GM21576 (cell line): ENCODE measurements at regions not wholly inside any gene's neighbourhood (a gene's known extent, or its start where the extent isn't known, plus 50 kb on each side); places are given as distances from the start of the nearest gene placed in this dataset.

Experiments
- ATAC-seq: cut with Tn5 transposase; IDR thresholded peaks from one replicate; pipeline ENCODE4 v1.9.1; 2021; ENCODE audit warnings: mild to moderate bottlenecking, moderate library complexity; ENCODE audit not compliant: unreplicated experiment

GRCh38 chr2:120562218-120563005 is 173.3 kb upstream of the GLI2 start:
- no peak for ATAC-seq

DNA sequence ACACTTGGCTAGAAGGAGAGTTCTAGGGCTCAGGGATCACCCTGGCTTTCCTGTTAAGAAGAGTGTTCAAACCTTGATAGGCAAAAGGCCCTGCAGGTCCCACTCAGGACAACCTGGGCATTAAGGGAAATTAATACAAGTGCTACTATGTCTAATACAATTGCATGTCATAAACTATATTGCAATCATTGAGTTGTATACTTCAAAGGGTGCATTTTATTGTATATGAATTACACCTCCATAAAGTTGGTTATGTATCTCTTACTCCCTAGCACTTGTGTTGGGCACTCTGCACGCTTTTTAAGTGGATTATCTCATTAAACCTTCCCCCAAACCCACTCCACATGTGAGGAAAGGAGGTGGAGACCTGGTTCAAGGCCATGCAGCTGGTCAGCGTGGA is 172.1 kb upstream of the GLI2 start:
- ATAC-seq = no peak

DNA sequence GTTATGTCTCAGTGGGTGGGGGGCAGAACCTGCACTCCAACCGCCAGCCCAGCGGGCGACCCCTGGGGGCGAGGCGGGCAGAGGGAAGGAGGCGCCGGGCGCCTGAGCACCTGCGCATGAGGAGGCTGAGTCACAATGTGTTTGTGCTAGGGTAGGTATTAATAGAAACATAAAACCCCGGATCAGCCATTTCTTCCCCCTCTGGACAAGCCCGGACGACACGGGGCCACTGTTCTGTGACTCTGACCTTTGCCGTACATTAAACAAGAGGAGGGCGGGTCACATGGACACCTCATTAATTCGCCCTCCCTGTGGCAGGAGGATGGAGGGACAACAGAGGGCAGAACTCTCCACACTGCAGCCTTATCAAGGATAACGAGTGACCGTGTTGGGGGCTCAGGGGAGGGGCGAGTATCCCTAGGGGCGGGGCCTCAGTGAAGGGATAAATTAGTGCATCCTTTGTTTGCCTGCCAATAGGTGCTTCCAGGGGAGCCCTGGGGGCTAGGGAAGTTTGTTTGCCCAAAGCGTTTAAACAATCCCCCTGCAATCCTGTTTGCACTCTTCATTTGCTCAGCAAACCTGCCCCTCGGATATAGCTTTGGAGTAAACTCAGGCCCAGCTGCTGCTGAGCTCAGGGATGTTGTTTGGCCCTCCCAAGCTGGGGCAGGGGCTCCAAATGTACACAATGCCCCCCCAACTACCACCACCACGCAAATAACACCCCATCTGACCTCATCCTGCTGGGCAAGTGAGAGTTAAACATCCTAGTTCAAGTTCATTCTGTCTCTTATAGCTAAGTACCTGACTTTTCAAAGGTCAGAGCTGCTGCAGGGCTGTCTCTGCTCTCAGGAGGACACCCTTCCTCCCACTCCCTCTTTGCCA is 171.2 kb upstream of the GLI2 start:
- ATAC-seq = no peak

DNA sequence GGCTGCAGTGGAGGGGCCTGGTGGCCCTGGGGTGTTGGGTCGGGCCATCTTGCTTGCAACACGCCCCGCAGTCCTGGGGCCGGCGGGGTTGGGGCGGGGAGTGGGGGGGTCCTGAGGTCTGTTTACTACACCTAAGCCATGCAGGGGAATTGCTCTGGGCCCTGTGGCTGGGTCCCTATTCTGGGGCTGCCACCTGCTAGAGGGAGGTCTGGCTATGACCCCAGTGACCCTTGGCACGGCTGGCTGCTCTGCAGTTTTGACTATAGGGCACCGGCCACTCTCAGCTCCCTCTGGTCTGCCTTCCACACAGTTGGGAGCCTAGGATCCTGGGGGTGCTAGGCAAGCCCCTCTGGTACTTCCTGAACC is 170.6 kb upstream of the GLI2 start:
- no peak for ATAC-seq

DNA sequence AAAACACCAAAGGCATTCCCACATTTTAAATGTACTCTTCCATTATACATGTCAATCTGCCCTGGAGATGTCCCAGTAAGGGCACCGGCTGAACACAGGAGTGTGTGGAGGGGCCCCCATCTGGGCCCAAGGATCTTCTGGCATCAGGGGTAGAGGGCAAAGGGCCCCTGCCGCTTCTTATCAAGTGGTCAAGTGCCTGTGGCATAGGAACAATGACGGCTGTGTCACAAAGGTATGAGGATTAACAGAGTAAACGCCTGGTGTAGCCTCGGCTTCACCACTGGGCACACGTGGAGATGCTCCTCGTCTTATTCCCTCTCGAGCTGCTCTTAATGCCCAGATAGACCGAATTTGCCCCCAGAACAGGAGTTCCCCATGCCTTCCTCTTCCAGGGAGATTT is 169.7 kb upstream of the GLI2 start:
- no peak for ATAC-seq

DNA sequence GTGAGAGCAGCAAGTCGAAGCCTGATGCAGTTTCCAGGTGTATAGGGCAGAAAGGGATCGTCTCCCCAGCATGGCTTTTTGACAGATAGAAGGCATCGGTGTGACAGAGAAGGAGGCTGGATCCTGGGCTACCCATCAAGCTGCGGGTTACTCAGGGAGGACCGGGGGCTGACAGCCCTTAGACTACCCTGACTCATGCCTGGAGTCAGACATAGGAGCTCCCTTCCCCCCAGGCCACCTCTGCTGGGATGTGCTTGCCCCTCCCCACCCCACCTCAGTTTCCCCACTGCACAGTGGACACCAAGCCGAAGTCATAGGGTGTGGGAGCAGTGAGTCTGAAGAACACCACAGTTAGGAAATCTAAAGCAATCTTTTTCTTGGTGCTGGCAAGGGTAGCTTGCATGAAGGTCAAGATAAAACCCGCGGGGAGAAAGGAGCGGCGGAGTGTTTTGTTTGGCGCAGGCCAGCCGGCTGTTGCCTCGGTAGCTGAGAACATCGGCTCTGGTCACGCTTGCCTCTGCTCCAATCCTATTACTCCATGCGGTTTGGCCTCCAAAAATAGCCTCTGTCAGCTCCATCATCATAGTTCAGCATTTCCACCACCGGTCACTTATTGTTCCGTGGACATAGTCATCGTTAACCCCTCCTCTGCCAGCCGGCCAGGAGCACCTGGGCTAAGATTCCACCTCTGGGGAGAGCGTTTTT is 169.2 kb upstream of the GLI2 start:
- ATAC-seq = no peak

DNA sequence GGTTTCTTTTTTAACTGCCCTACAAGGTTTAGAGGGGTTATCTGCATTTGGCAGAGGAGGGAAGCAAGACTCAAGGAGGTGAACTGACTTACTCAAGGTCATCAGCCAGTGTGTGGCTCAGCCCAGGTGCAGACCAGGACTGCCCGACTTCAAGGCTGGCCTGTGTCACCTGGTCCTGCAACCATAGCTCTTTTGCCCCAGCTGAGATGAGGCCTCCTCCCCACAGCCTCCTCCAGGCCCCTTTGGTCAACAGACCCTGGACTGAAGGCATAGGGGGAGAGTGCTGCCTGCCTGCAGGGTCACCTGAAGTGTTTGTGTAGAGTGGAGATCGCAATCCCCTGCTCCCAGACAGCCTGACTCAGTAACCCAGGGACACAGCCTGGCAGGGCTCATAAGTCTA is 168.5 kb upstream of the GLI2 start:
- ATAC-seq = no peak

DNA sequence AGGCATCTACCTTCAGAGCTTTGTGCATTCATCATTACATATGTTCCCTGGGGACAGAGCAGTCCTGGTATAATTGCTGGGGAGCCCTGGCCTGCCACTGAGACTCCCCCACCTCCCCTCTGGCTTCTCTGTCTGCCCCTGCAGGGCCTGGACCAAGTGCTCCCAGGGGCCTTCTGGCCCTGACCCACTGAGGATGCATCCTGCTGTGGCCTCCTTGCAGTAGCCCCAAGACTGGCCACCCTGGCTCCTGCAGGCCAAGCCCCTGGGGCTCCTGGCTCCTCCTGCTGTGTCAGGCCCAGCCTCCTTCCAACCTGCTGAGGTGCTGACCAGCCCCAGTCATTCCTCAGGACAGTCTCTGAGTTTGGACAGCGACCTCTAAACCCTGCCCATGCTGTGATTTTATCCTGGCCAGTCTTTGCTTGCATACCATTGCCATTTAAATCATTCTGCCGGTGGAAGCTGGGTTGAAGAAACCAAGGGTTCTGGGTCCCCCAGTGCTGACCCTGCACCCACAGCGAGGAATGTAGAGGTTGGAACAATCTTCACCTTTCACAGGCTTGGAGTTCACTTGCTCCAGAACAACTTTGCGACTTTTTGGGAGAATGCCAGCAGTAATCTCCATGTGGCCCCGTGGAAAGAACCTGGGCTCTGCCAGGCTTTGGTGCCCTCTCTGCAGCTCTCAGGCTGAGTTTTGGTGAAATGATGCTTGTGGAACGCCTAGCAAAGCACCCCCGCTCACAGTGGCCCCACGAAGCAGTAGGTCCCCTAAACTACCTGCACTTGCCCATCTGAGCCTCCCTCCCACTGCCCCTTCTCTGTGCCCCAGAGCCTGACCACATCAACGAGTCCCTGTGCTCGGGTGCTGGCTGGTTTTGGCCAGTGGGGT is 167.3 kb upstream of the GLI2 start:
- no peak for ATAC-seq

GRCh38 chr2:120568975-120569268 is 166.7 kb upstream of the GLI2 start:
- ATAC-seq = no peak

- no peak for ATAC-seq
Measured at GRCh38 chr2:120570001-120570400, 165.7 kb upstream of the GLI2 start.

DNA sequence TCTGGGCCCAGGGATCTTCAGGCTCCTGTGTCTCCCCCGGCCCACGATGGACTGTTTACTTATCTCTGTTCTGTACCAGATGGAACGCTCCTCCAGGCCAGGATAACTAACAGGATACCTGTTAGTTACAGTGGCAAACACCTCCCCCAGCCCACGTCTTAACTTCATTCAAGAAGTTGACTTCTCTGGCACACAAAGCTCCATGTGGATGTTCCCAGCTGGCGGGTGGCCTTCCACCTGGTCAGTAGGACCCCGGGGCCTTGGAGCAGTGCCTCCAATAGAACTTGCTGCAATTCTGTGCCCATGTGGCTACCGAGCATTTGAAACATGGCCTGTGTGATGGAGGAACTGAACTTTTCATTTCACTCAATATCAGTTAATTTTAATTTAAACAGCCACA is 165.1 kb upstream of the GLI2 start:
- ATAC-seq = no peak

GRCh38 chr2:120571015-120571728 is 164.5 kb upstream of the GLI2 start:
- ATAC-seq = no peak

DNA sequence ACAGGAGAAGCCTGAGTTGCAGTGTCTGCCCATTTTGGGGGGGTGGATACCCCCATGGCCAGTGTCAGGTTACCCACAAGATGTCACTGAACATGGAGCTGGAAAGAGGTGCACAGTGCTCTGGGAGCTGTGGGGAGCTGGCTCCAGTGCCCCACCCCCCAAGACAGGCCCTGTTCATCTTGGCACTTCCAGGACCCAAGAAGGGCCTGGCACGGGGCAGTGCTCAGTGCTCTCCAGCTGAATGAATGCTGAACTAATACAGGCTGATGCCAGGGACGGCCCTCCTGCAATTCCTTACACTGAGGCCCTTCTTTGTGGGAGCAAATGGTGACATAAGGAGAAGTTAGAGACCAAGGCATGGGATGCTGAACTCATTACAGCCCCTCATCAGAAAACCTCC is 163.4 kb upstream of the GLI2 start:
- ATAC-seq = no peak

GRCh38 chr2:120574620-120575019 is 161.0 kb upstream of the GLI2 start:
- no peak for ATAC-seq

DNA sequence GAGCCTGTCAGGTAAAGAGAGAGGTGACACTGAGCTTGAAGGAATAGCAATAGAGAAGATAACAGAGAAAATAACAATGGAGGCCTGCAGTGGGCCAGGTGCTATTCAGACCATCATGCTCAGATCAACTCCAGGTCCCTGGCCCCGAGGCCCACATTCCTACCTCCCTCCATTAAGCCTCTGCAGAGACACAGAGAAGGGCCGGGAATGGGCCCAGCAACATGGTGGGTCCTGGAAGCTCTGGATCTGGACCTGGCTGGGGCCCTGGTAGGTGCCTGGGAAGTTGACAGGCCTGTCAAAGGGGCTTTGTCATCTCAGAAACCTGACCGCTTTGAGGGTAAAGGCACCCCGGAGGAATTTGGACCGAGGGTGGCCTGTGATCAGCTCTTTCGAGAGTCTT is 159.7 kb upstream of the GLI2 start:
- ATAC-seq = no peak

GRCh38 chr2:120576509-120577474 is 158.9 kb upstream of the GLI2 start:
- no peak for ATAC-seq

- no peak for ATAC-seq
Measured at GRCh38 chr2:120577721-120578295, 157.9 kb upstream of the GLI2 start.

DNA sequence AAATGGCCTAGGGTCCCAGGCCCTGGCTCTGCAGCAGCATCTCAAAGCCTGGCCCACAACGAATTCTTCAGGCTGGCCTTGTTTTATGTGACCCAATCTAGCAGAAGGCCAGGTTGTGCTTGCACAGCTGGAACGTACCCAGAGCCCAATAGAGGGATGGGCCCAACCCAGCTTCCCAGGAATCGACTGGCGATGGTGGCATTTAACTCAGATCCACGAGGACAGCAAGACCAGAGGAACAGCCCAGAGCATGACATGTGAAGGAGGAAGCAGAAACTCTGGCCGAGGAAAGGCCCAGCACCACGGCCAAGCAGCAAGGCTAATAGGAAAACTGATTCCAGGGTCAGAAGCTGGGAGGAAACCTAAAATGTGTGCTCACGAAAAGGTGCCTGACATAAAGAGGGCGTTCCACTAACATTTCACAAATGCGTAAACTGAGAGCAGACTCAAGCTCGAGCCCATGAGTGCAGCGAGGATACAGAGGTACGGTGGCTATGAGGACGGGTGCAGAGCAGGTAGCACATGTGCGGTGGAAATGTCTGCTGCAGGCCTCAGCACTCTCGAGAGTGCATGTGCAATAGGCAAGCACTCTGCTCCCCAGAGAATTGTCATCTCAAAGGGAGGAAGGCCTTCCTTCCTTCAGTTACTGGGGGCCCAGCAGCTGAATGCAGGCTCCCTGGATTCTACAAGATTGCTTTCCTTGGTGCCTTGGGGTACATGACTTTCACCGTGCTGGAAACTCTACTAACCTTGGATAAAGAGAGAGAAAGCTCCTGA is 156.9 kb upstream of the GLI2 start:
- no peak for ATAC-seq
